ENCODE measurements at regions not wholly inside any gene's neighbourhood (a gene's known extent, or its start where the extent isn't known, plus 50 kb on each side); places are given as distances from the start of the nearest gene placed in this dataset.

GRCh38 chr13:36764536-36764935 is 54.5 kb upstream of the RFXAP start:
- TF ChIP-seq CTCF (IDR thresholded peaks at IDR 0.05; ENCODE audit: insufficient read depth, low read length), result no peak

GRCh38 chr13:36764957-36765356 is 54.1 kb upstream of the RFXAP start:
- DNase-seq (ENCODE audit: low read depth), result no peak

More at GRCh38 chr13:36764536-36764935, 54.5 kb upstream of the RFXAP start:
- no peak overlapping the region for H3K4me3 ChIP-seq (ENCODE audit: low read depth, low read length)
- no peak for DNase-seq (ENCODE audit: low read depth)

GRCh38 chr13:36766295-36766694 is 52.7 kb upstream of the RFXAP start:
- no peak for TF ChIP-seq CTCF (IDR thresholded peaks at IDR 0.05; ENCODE audit: insufficient read depth, low read length)
- DNase-seq (ENCODE audit: low read depth), result peak; percentile 54
- no peak overlapping the region for H3K4me3 ChIP-seq (ENCODE audit: low read depth, low read length)

More at GRCh38 chr13:36764957-36765356, 54.1 kb upstream of the RFXAP start:
- no peak for TF ChIP-seq CTCF (IDR thresholded peaks at IDR 0.05; ENCODE audit: insufficient read depth, low read length)
- H3K4me3 ChIP-seq (ENCODE audit: low read depth, low read length), result no peak overlapping the region

GRCh38 chr13:36767276-36767675 is 51.7 kb upstream of the RFXAP start:
- no peak for DNase-seq (ENCODE audit: low read depth)
- TF ChIP-seq CTCF (IDR thresholded peaks at IDR 0.05; ENCODE audit: insufficient read depth, low read length), result no peak
- H3K4me3 ChIP-seq (ENCODE audit: low read depth, low read length), result no peak overlapping the region

GRCh38 chr13:36769126-36769525 is 49.9 kb upstream of the RFXAP start:
- H3K4me3 ChIP-seq (ENCODE audit: low read depth, low read length), result no peak overlapping the region
- DNase-seq (ENCODE audit: low read depth), result no peak
- no peak for TF ChIP-seq CTCF (IDR thresholded peaks at IDR 0.05; ENCODE audit: insufficient read depth, low read length)
